Esophagus muscularis mucosa (tissue), 4 donors: ENCODE measurements at regions not wholly inside any gene's neighbourhood (a gene's known extent, or its start where the extent isn't known, plus 50 kb on each side); places are given as distances from the start of the nearest gene placed in this dataset.

ENCODE experiments used
- EP300 ChIP-seq: sonication (generic); formaldehyde crosslinking; IDR thresholded peaks from one replicate; pipeline ENCODE4 v1.6.1; 2017; ENCODE audit warnings: antibody characterized with exemption
- POLR2A ChIP-seq: fragments of 450-650 bp; IDR thresholded peaks from one replicate; pipeline ENCODE4 v1.6.1; 2017; ENCODE audit warnings: antibody characterized with exemption, moderate library complexity, mild to moderate bottlenecking, low read depth
- POLR2AphosphoS5 ChIP-seq, 2 donors: sonication (generic); formaldehyde crosslinking; IDR thresholded peaks; one replicate each; pipeline ENCODE4 v1.6.1; 2017; ENCODE audit warnings: antibody characterized with exemption in 2 of 2
- TF ChIP-seq, protein P1 (sequence below), 3 experiments: fragments of 200-600 bp in 2 of 3; fragments of 450-650 bp in 1 of 3; sonication (generic) in 2 of 3; IDR thresholded peaks; one replicate each; pipeline ENCODE4 v1.5.1; 2017 to 2019; ENCODE audit warnings: antibody characterized with exemption in 3 of 3, mild to moderate bottlenecking in 2 of 3, moderate library complexity in 1 of 3

DNA sequence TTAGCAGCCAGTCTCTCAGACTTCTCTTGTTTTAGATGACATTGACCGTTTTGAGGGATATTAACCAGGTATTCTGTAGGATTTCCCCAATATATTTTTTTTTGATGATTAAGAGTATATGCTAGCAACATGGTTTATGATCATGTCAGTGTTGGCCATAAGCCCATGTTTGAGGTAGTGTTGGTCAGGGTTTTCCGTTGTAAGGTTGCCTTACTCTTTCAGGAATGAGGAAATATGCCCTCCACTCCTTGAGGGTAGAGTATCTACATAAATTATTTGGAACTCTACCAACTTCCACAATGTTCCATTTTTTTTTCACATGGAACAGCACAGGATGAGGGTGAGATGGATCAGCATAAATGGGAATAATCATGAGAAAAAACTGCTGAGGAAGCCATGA lies 188.4 kb upstream of the PRDM9 start:
- TF ChIP-seq, protein P1, sequence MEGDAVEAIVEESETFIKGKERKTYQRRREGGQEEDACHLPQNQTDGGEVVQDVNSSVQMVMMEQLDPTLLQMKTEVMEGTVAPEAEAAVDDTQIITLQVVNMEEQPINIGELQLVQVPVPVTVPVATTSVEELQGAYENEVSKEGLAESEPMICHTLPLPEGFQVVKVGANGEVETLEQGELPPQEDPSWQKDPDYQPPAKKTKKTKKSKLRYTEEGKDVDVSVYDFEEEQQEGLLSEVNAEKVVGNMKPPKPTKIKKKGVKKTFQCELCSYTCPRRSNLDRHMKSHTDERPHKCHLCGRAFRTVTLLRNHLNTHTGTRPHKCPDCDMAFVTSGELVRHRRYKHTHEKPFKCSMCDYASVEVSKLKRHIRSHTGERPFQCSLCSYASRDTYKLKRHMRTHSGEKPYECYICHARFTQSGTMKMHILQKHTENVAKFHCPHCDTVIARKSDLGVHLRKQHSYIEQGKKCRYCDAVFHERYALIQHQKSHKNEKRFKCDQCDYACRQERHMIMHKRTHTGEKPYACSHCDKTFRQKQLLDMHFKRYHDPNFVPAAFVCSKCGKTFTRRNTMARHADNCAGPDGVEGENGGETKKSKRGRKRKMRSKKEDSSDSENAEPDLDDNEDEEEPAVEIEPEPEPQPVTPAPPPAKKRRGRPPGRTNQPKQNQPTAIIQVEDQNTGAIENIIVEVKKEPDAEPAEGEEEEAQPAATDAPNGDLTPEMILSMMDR (IDR thresholded peaks at IDR 0.05), result no peak
- TF ChIP-seq EP300 (no peak), POLR2A (no peak), POLR2AphosphoS5 (IDR thresholded peaks at IDR 0.05) (no peak)
